ENCODE measurements at regions not wholly inside any gene's neighbourhood (a gene's known extent, or its start where the extent isn't known, plus 50 kb on each side); places are given as distances from the start of the nearest gene placed in this dataset.

GRCh38 chr12:125983094-125983783, 918.0 kb downstream of the AACS start:
- TF ChIP-seq CTCF (conservative IDR thresholded peaks at IDR 0.05; ENCODE audit: low read length), result no peak
- no peak for TF ChIP-seq EZH2phosphoT487 (IDR thresholded peaks at IDR 0.05; ENCODE audit: borderline replicate concordance, low read depth, low read length)
